ENCODE measurements at regions not wholly inside any gene's neighbourhood (a gene's known extent, or its start where the extent isn't known, plus 50 kb on each side); places are given as distances from the start of the nearest gene placed in this dataset.

GRCh38 chr6:43951756-43952675 is 175.2 kb downstream of the MRPL14 start:
- Histone ChIP-seq H3K27me3 (ENCODE audit: low read depth) (no peaks in the 10 kb centered on the region), H3K36me3 (no peaks in the 10 kb centered on the region), H3K4me3 (no peak overlapping the region), H3K9me3 (no peaks in the 10 kb centered on the region), H3K27ac (no peak overlapping the region), H3K4me1 (no peaks in the 10 kb centered on the region)
- DNase-seq (no peak), ATAC-seq (peak in 1 of 2 donors; percentile 4)
- no peak for TF ChIP-seq CTCF (IDR thresholded peaks at IDR 0.05)
- intact Hi-C loops (cut with DNase I): no loop called here

GRCh38 chr6:43951063-43951755 is 176.0 kb downstream of the MRPL14 start:
- Histone ChIP-seq H3K4me3 (no peak overlapping the region), H3K27ac (no peak overlapping the region), H3K4me1 (no peaks in the 10 kb centered on the region), H3K27me3 (ENCODE audit: low read depth) (no peaks in the 10 kb centered on the region), H3K36me3 (no peaks in the 10 kb centered on the region), H3K9me3 (no peaks in the 10 kb centered on the region)
- TF ChIP-seq CTCF (IDR thresholded peaks at IDR 0.05): peak; percentile 49
- DNase-seq (peak; percentile 67), ATAC-seq (peak; percentile 78 to 91)
- intact Hi-C loops (cut with DNase I): no loop called here

- no peaks in the 10 kb centered on the region for H3K27me3 ChIP-seq (ENCODE audit: low read depth)
- TF ChIP-seq CTCF (IDR thresholded peaks at IDR 0.05): no peak
- ATAC-seq (no peak), DNase-seq (no peak)
- peaks cover 4% of the 10 kb centered on the region for H3K9me3 ChIP-seq
- H3K4me1 ChIP-seq: no peaks in the 10 kb centered on the region
- H3K36me3 ChIP-seq: no peaks in the 10 kb centered on the region
- H3K27ac ChIP-seq: no peak overlapping the region
- no peak overlapping the region for H3K4me3 ChIP-seq
- intact Hi-C loops (cut with DNase I): no loop called here
Observed at GRCh38 chr6:43950731-43951062, 176.6 kb downstream of the MRPL14 start.

- no peaks in the 10 kb centered on the region for H3K36me3 ChIP-seq
- intact Hi-C loops (cut with DNase I): no loop called here
- no peak for DNase-seq
- no peak for ATAC-seq
- H3K4me3 ChIP-seq: no peak overlapping the region
- peaks cover 9% of the 10 kb centered on the region for H3K9me3 ChIP-seq
- H3K27ac ChIP-seq: no peak overlapping the region
- no peak for TF ChIP-seq CTCF (IDR thresholded peaks at IDR 0.05)
- no peaks in the 10 kb centered on the region for H3K27me3 ChIP-seq (ENCODE audit: low read depth)
- H3K4me1 ChIP-seq: no peaks in the 10 kb centered on the region
Observed at GRCh38 chr6:43950051-43950605, 177.1 kb downstream of the MRPL14 start.

GRCh38 chr6:43949551-43949991 is 177.7 kb downstream of the MRPL14 start:
- no peak for DNase-seq
- peaks cover 13% of the 10 kb centered on the region for H3K9me3 ChIP-seq
- no peak for TF ChIP-seq CTCF (IDR thresholded peaks at IDR 0.05)
- H3K4me3 ChIP-seq: no peak overlapping the region
- ATAC-seq: no peak
- no peak overlapping the region for H3K27ac ChIP-seq
- no peaks in the 10 kb centered on the region for H3K36me3 ChIP-seq
- no peaks in the 10 kb centered on the region for H3K27me3 ChIP-seq (ENCODE audit: low read depth)
- no peaks in the 10 kb centered on the region for H3K4me1 ChIP-seq
- intact Hi-C loops (cut with DNase I): no loop called here

Data from lower lobe of right lung (tissue), 2 donors.